ENCODE measurements at regions not wholly inside any gene's neighbourhood (a gene's known extent, or its start where the extent isn't known, plus 50 kb on each side); places are given as distances from the start of the nearest gene placed in this dataset.

- ATAC-seq, result no peak
- no peak for TF ChIP-seq CTCF (IDR thresholded peaks at IDR 0.05)
- Histone ChIP-seq H3K4me1 (no peaks in the 10 kb centered on the region), H3K27me3 (ENCODE audit: insufficient read depth in 3 of 3, low read length in 2 of 3) (no peaks in the 10 kb centered on the region), H3K4me3 (no peak overlapping the region), H3K36me3 (ENCODE audit: insufficient read depth in 1 of 2, low read depth in 1 of 2) (no peaks in the 10 kb centered on the region), H3K9me3 (no peaks in the 10 kb centered on the region), H3K27ac (no peak overlapping the region)
- 89 to 94% (median 94%) methylated on average over 9 of the region's 9 CpGs for WGBS, 3 donors
- intact Hi-C loops (cut with DNase I), result no loop called here
- DNase-seq, result no peak
These were observed 342.8 kb upstream of the DDHD1 start for GRCh38 chr14:53495846-53496343.

DNA sequence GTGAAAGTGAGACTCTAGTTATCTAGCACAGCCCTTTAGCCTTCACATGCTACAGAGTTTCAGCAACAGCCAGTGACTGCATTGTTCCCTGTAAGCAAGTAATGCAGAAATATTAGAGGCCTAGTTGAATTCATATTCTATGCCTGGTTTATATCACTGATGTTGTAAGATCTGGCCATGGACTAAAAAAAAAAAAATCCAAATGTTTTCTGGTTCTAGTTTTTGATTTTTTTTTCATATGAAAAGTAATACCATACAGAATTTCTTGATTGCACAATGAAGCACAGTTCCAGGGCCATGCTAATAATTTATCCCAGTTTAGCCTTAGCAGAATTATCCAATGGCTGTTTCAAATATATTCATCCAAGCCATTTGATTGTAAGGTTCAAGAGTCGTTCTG is 341.5 kb upstream of the DDHD1 start:
- Histone ChIP-seq H3K4me3 (no peak overlapping the region), H3K27me3 (ENCODE audit: insufficient read depth in 3 of 3, low read length in 2 of 3) (no peaks in the 10 kb centered on the region), H3K27ac (no peak overlapping the region), H3K9me3 (no peaks in the 10 kb centered on the region), H3K36me3 (ENCODE audit: insufficient read depth in 1 of 2, low read depth in 1 of 2) (no peaks in the 10 kb centered on the region), H3K4me1 (no peaks in the 10 kb centered on the region)
- peak in 1 of 4 donors; percentile 35 for ATAC-seq
- WGBS, 3 donors, result 44 to 68% (median 50%) methylated on average over 1 of the region's 1 CpG
- DNase-seq, result no peak
- no peak for TF ChIP-seq CTCF (IDR thresholded peaks at IDR 0.05)
- intact Hi-C loops (cut with DNase I), result no loop called here

DNA sequence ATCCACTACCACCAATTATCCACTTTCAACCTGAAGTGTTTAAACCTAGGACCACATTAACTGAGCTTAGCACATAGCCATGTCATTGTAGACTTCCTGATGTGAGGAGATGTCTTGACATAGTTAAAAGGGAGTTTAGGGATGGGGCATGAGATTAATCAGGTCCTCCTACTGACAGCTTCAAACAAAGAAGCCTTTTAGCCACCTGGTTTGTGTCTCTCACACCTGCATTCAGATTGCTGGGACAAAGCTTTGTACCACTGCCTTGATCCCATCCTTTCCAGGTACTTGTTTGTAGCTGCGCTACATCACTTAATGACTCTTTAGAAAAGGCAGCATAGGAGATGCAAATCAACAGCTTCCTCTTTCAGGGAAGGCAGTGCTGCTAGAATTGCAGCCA is 340.7 kb upstream of the DDHD1 start:
- Histone ChIP-seq H3K9me3 (no peaks in the 10 kb centered on the region), H3K36me3 (ENCODE audit: insufficient read depth in 1 of 2, low read depth in 1 of 2) (no peaks in the 10 kb centered on the region), H3K27ac (no peak overlapping the region), H3K4me1 (no peaks in the 10 kb centered on the region), H3K27me3 (ENCODE audit: insufficient read depth in 3 of 3, low read length in 2 of 3) (no peaks in the 10 kb centered on the region), H3K4me3 (no peak overlapping the region)
- ATAC-seq, result no peak
- no peak for TF ChIP-seq CTCF (IDR thresholded peaks at IDR 0.05)
- intact Hi-C loops (cut with DNase I), result no loop called here
- 93 to 100% (median 97%) methylated on average over 1 of the region's 1 CpG for WGBS, 3 donors
- no peak for DNase-seq

GRCh38 chr14:53493320-53493719 is 340.2 kb upstream of the DDHD1 start:
- TF ChIP-seq CTCF (IDR thresholded peaks at IDR 0.05), result no peak
- Histone ChIP-seq H3K27ac (no peak overlapping the region), H3K27me3 (ENCODE audit: insufficient read depth in 3 of 3, low read length in 2 of 3) (no peaks in the 10 kb centered on the region), H3K4me3 (no peak overlapping the region), H3K9me3 (no peaks in the 10 kb centered on the region), H3K4me1 (no peaks in the 10 kb centered on the region), H3K36me3 (ENCODE audit: insufficient read depth in 1 of 2, low read depth in 1 of 2) (no peaks in the 10 kb centered on the region)
- WGBS, 3 donors, result 72 to 81% (median 76%) methylated on average over 2 of the region's 2 CpGs
- DNase-seq (no peak), ATAC-seq (no peak)
- intact Hi-C loops (cut with DNase I), result no loop called here

GRCh38 chr14:53491884-53492277 is 338.8 kb upstream of the DDHD1 start:
- no peaks in the 10 kb centered on the region for H3K4me1 ChIP-seq
- DNase-seq, result no peak
- no peak for ATAC-seq
- TF ChIP-seq CTCF (IDR thresholded peaks at IDR 0.05), result no peak
- H3K4me3 ChIP-seq, result no peak overlapping the region
- whole genome bisulfite sequencing, 3 donors, result 72 to 83% (median 80%) methylated on average over 5 of the region's 5 CpGs
- H3K27me3 ChIP-seq (ENCODE audit: insufficient read depth in 3 of 3, low read length in 2 of 3), result no peaks in the 10 kb centered on the region
- intact Hi-C loops (cut with DNase I), result no loop called here
- no peak overlapping the region for H3K27ac ChIP-seq
- H3K9me3 ChIP-seq, result no peaks in the 10 kb centered on the region
- H3K36me3 ChIP-seq (ENCODE audit: insufficient read depth in 1 of 2, low read depth in 1 of 2), result no peaks in the 10 kb centered on the region

Data from psoas muscle (tissue), 7 donors.